K562 (cell line): ENCODE measurements at regions not wholly inside any gene's neighbourhood (a gene's known extent, or its start where the extent isn't known, plus 50 kb on each side); places are given as distances from the start of the nearest gene placed in this dataset.

Source experiments
- ARID2 ChIP-seq: fragments of 450-650 bp; IDR thresholded peaks from 2 replicates; pipeline ENCODE4 v1.6.1; 2017; ENCODE audit warnings: antibody characterized with exemption, mild to moderate bottlenecking
- ATF7 ChIP-seq: fragments of 450-650 bp; IDR thresholded peaks from 2 replicates; pipeline ENCODE4 v1.7.1; 2014; ENCODE audit warnings: mild to moderate bottlenecking, moderate library complexity
- CTBP1 ChIP-seq: fragments of 450-650 bp; IDR thresholded peaks from 2 replicates; pipeline ENCODE4 v1.6.1; 2016; ENCODE audit warnings: borderline replicate concordance
- ETS1 ChIP-seq: conservative IDR thresholded peaks from 2 replicates; pipeline ENCODE4 v1.6.1; 2011; ENCODE audit warnings: low read depth, mild to moderate bottlenecking, low read length; ENCODE audit not compliant: control insufficient read depth
- GTF2F1 ChIP-seq: IDR thresholded peaks from 2 replicates; pipeline ENCODE4 v1.6.1; 2011; ENCODE audit warnings: low read depth, low read length, improper control_type of control experiment
- KDM1A ChIP-seq, 2 experiments: fragments of 450-650 bp; IDR thresholded peaks; 2 replicates each; pipeline ENCODE4 v1.6.1; 2016; ENCODE audit warnings: mild to moderate bottlenecking in 2 of 2
- MBD2 ChIP-seq: sonication (generic); IDR thresholded peaks from 2 replicates; pipeline ENCODE4 v1.6.1; 2016; ENCODE audit warnings: low read depth, borderline replicate concordance
- MTA3 ChIP-seq: fragments of 450-650 bp; formaldehyde crosslinking; IDR thresholded peaks from 2 replicates; pipeline ENCODE4 v1.6.1; 2017; ENCODE audit warnings: mild to moderate bottlenecking, borderline replicate concordance
- MYNN ChIP-seq, 2 experiments: sonication (generic); formaldehyde crosslinking in 1 of 2; IDR thresholded peaks; 2 replicates each; pipeline versions ENCODE4 v1.5.0 to v1.6.1; 2016 to 2020; ENCODE audit warnings: antibody characterized with exemption in 1 of 2, missing genetic modification reagents in 1 of 2
- NFYB ChIP-seq: IDR thresholded peaks from 2 replicates; pipeline ENCODE4 v1.6.1; 2011; ENCODE audit warnings: mild to moderate bottlenecking, moderate library complexity; ENCODE audit not compliant: insufficient read length; ENCODE audit errors: extremely low read depth
- NR3C1 ChIP-seq: sonication (generic); formaldehyde crosslinking; IDR thresholded peaks from 2 replicates; pipeline ENCODE4 v1.8.1; 2022; ENCODE audit warnings: missing genetic modification reagents
- NRF1 ChIP-seq, 2 experiments: fragments of 450-650 bp; IDR thresholded peaks in 1 of 2; conservative IDR thresholded peaks in 1 of 2; 2 replicates each; pipeline ENCODE4 v1.6.1; 2014; ENCODE audit warnings: mild to moderate bottlenecking in 2 of 2
- POLR2AphosphoS5 ChIP-seq: IDR thresholded peaks from 2 replicates; pipeline ENCODE4 v1.6.1; 2011; ENCODE audit warnings: mild to moderate bottlenecking, low read depth, low read length, moderate library complexity; ENCODE audit not compliant: control insufficient read depth, insufficient read depth
- SLC30A9 ChIP-seq: fragments of 250-450 bp; sonication (Bioruptor Pico); IDR thresholded peaks from 2 replicates; pipeline ENCODE4 v1.8.0; 2022; ENCODE audit warnings: mild to moderate bottlenecking, moderate library complexity
- SMAD3 ChIP-seq: fragments of 450-650 bp; formaldehyde crosslinking; conservative IDR thresholded peaks from 2 replicates; pipeline ENCODE4 v1.4.0; 2020; ENCODE audit warnings: mild to moderate bottlenecking
- TEAD1 ChIP-seq, 2 experiments: fragments of 450-650 bp in 1 of 2; sonication (generic) in 1 of 2; formaldehyde crosslinking; IDR thresholded peaks; 2 replicates each; pipeline versions ENCODE4 v1.4.0 to v1.8.0; 2020 to 2022; ENCODE audit warnings: mild to moderate bottlenecking in 2 of 2, missing genetic modification reagents in 1 of 2
- TOE1 ChIP-seq, 2 experiments: fragments of 450-650 bp in 1 of 2; sonication (generic) in 1 of 2; formaldehyde crosslinking in 1 of 2; IDR thresholded peaks; 2 replicates each; pipeline versions ENCODE4 v1.7.1 to v1.8.0; 2016 to 2022; ENCODE audit warnings: borderline replicate concordance in 2 of 2, mild to moderate bottlenecking in 2 of 2, antibody characterized with exemption in 1 of 2, inconsistent platforms in 1 of 2, low read depth in 1 of 2, missing genetic modification reagents in 1 of 2, moderate library complexity in 1 of 2
- XRCC3 ChIP-seq: fragments of 450-650 bp; IDR thresholded peaks from 2 replicates; pipeline ENCODE4 v1.6.1; 2017; ENCODE audit warnings: mild to moderate bottlenecking, moderate library complexity
- ZEB2 ChIP-seq: fragments of 450-650 bp; IDR thresholded peaks from 2 replicates; pipeline ENCODE4 v1.6.1; 2016
- ZNF121 ChIP-seq: sonication (generic); formaldehyde crosslinking; conservative IDR thresholded peaks from 2 replicates; pipeline ENCODE4 v1.8.0; 2022; ENCODE audit warnings: missing genetic modification reagents
- ZNF143 ChIP-seq: sonication (generic); formaldehyde crosslinking; IDR thresholded peaks from 2 replicates; pipeline ENCODE4 v1.9.0; 2022; ENCODE audit warnings: mild to moderate bottlenecking, missing genetic modification reagents
- ZNF24 ChIP-seq: fragments of 450-650 bp; IDR thresholded peaks from 2 replicates; pipeline ENCODE4 v1.6.1; 2016
- ZNF263 ChIP-seq: sonication (generic); formaldehyde crosslinking; IDR thresholded peaks from 2 replicates; pipeline ENCODE4 v1.8.0; 2022; ENCODE audit warnings: mild to moderate bottlenecking, missing genetic modification reagents, borderline replicate concordance
- ZNF274 ChIP-seq: IDR thresholded peaks from 2 replicates; pipeline ENCODE4 v1.6.1; 2011; ENCODE audit warnings: low read depth, mild to moderate bottlenecking, low read length, moderate library complexity, borderline replicate concordance
- TF ChIP-seq, protein P1 (sequence below): sonication (generic); formaldehyde crosslinking; IDR thresholded peaks from 2 replicates; pipeline ENCODE4 v1.9.0; 2022; ENCODE audit warnings: mild to moderate bottlenecking, missing genetic modification reagents
- TF ChIP-seq, protein P2 (sequence below): fragments of 200-800 bp; sonication (Bioruptor generic); IDR thresholded peaks from 2 replicates; pipeline ENCODE4 v1.6.1; 2017; ENCODE audit warnings: missing genetic modification characterization, missing compliant biosample characterization

- no peak for TF ChIP-seq XRCC3
- TF ChIP-seq SLC30A9 (CRISPR knock-in tag): no peak
- peak; percentile 61; the same call in 1 of the 2 replicates for TF ChIP-seq POLR2AphosphoS5
- TF ChIP-seq CTBP1: peak; percentile 97
- no peak for TF ChIP-seq ZNF121 (CRISPR knock-in tag)
- TF ChIP-seq, protein P1, sequence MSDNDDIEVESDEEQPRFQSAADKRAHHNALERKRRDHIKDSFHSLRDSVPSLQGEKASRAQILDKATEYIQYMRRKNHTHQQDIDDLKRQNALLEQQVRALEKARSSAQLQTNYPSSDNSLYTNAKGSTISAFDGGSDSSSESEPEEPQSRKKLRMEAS: peak; percentile 96
- peak; percentile 79; the same call in 1 of the 2 replicates for TF ChIP-seq TOE1 (IDR thresholded peaks at IDR 0.05; ENCODE audit: borderline replicate concordance)
- no peak for TF ChIP-seq TOE1 (CRISPR knock-in tag; IDR thresholded peaks at IDR 0.05; ENCODE audit: borderline replicate concordance, low read depth)
- TF ChIP-seq, protein P2, sequence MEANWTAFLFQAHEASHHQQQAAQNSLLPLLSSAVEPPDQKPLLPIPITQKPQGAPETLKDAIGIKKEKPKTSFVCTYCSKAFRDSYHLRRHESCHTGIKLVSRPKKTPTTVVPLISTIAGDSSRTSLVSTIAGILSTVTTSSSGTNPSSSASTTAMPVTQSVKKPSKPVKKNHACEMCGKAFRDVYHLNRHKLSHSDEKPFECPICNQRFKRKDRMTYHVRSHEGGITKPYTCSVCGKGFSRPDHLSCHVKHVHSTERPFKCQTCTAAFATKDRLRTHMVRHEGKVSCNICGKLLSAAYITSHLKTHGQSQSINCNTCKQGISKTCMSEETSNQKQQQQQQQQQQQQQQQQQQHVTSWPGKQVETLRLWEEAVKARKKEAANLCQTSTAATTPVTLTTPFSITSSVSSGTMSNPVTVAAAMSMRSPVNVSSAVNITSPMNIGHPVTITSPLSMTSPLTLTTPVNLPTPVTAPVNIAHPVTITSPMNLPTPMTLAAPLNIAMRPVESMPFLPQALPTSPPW (CRISPR knock-in tag): peak; percentile 70
- TF ChIP-seq KDM1A (IDR thresholded peaks at IDR 0.05): peak; percentile 56 to 80; a peak in 2 of 4 replicates
- no peak for TF ChIP-seq ZNF274
- no peak for TF ChIP-seq NFYB
- TF ChIP-seq ZNF263 (CRISPR knock-in tag): peak; percentile 53; the same call in 1 of the 2 replicates
- TF ChIP-seq NRF1 (conservative IDR thresholded peaks at IDR 0.05 in 1 of 2, IDR thresholded peaks at IDR 0.05 in 1 of 2): peak; percentile 42 to 44; a peak in 2 of 4 replicates
- TF ChIP-seq ATF7: peak; percentile 69; the same call in 1 of the 2 replicates
- no peak for TF ChIP-seq ZNF143
- peak; percentile 74; the same call in 1 of the 2 replicates for TF ChIP-seq ZNF24
- TF ChIP-seq MTA3: peak; percentile 55; the same call in 1 of the 2 replicates
- no peak for TF ChIP-seq GTF2F1
- TF ChIP-seq SMAD3 (CRISPR knock-in tag): no peak
- peak; percentile 63; the same call in 1 of the 2 replicates for TF ChIP-seq MYNN (IDR thresholded peaks at IDR 0.05)
- no peak for TF ChIP-seq MYNN (CRISPR knock-in tag; IDR thresholded peaks at IDR 0.05)
- no peak for TF ChIP-seq NR3C1
- peak; percentile 40 to 95; a peak in 3 of 4 replicates for TF ChIP-seq TEAD1 (CRISPR knock-in tag; IDR thresholded peaks at IDR 0.05)
- 0 out of 2 replicates have a peak, but pooled peaks have one; percentile 32 for TF ChIP-seq ZEB2
- TF ChIP-seq ARID2: peak; percentile 93
- TF ChIP-seq MBD2: no peak
- 0 out of 2 replicates have a peak, but pooled peaks have one; percentile 42 for TF ChIP-seq ETS1
Observed at GRCh38 chr2:9142551-9143263, 63.9 kb upstream of the ASAP2 start (continued).
